Smooth muscle cell (in vitro differentiated cells): ENCODE measurements at regions not wholly inside any gene's neighbourhood (a gene's known extent, or its start where the extent isn't known, plus 50 kb on each side); places are given as distances from the start of the nearest gene placed in this dataset.

Source experiments
- DNase-seq: peaks from one replicate; lab custom pipeline; 2025; ENCODE audit not compliant: unreplicated experiment; lab: John Stamatoyannopoulos, UW
- H2AFZ ChIP-seq: fragments of 200-600 bp; sonication (generic); 2 replicates; pipeline ENCODE4 v1.6.0; 2016; ENCODE audit warnings: antibody characterized with exemption, low read depth, mild to moderate bottlenecking
- H3F3A ChIP-seq: fragments of 200-600 bp; sonication (generic); 2 replicates; pipeline ENCODE4 v1.6.0; 2017; ENCODE audit warnings: antibody characterized with exemption, low read depth
- H3K27ac ChIP-seq: fragments of 200-600 bp; sonication (generic); 2 replicates; pipeline ENCODE4 v1.5.1; 2016; ENCODE audit warnings: low read depth, mild to moderate bottlenecking
- H3K27me3 ChIP-seq: fragments of 200-600 bp; sonication (generic); 2 replicates; pipeline ENCODE4 v1.6.1; 2016; ENCODE audit warnings: low read depth, mild to moderate bottlenecking
- H3K36me3 ChIP-seq: fragments of 200-600 bp; sonication (generic); 2 replicates; pipeline ENCODE4 v1.5.1; 2016; ENCODE audit warnings: low read depth
- H3K4me1 ChIP-seq: fragments of 200-600 bp; sonication (generic); 2 replicates; pipeline ENCODE4 v1.5.1; 2016; ENCODE audit warnings: low read depth
- H3K4me2 ChIP-seq: fragments of 200-600 bp; sonication (generic); 2 replicates; pipeline ENCODE4 v1.6.0; 2016; ENCODE audit warnings: mild to moderate bottlenecking
- H3K4me3 ChIP-seq: fragments of 200-600 bp; sonication (generic); 2 replicates; pipeline ENCODE4 v1.5.1; 2016; ENCODE audit warnings: mild to moderate bottlenecking
- H3K79me2 ChIP-seq: fragments of 200-600 bp; sonication (generic); 2 replicates; pipeline ENCODE4 v1.6.0; 2016; ENCODE audit warnings: low read depth, mild to moderate bottlenecking
- H3K9ac ChIP-seq: fragments of 200-600 bp; sonication (generic); 2 replicates; pipeline ENCODE4 v1.6.0; 2016; ENCODE audit warnings: low read depth
- H3K9me3 ChIP-seq: fragments of 200-600 bp; sonication (generic); replicated peaks from 2 replicates; pipeline ENCODE4 v1.5.1; 2016; ENCODE audit warnings: low read depth
- H4K20me1 ChIP-seq: fragments of 200-600 bp; sonication (generic); 2 replicates; pipeline ENCODE4 v1.6.0; 2016; ENCODE audit warnings: low read depth
- CTCF ChIP-seq: fragments of 200-600 bp; sonication (generic); IDR thresholded peaks from 2 replicates; pipeline ENCODE4 v1.5.1; 2017; ENCODE audit warnings: borderline replicate concordance, mild to moderate bottlenecking, antibody characterized with exemption; ENCODE audit not compliant: insufficient read depth, poor library complexity, severe bottlenecking
- WGBS: methylation state at CpG from one replicate; pipeline ENCODE4 v1.1.7; 2016; ENCODE audit warnings: low lambda C conversion rate; 5-methylcytosine and 5-hydroxymethylcytosine counted together

- no peak overlapping the region for H3K4me3 ChIP-seq
- H3K4me2 ChIP-seq, result no peak overlapping the region
- H3K4me1 ChIP-seq, result no peaks in the 10 kb centered on the region
- H3K79me2 ChIP-seq, result no peaks in the 10 kb centered on the region
- 93% methylated on average over 11 of the region's 11 CpGs for WGBS
- H3K27ac ChIP-seq, result no peak overlapping the region
- H3K36me3 ChIP-seq, result no peaks in the 10 kb centered on the region
- no peak for DNase-seq
- no peaks in the 10 kb centered on the region for H3F3A ChIP-seq
- no peaks in the 10 kb centered on the region for H3K9me3 ChIP-seq
- TF ChIP-seq CTCF, result no peak
- H2AFZ ChIP-seq, result no peak overlapping the region
- H4K20me1 ChIP-seq, result no peaks in the 10 kb centered on the region
- peaks cover 25% of the 10 kb centered on the region for H3K27me3 ChIP-seq
- no peak overlapping the region for H3K9ac ChIP-seq
These were observed 125.3 kb downstream of the RAB11FIP2 start for GRCh38 chr10:117921421-117921820.

DNA sequence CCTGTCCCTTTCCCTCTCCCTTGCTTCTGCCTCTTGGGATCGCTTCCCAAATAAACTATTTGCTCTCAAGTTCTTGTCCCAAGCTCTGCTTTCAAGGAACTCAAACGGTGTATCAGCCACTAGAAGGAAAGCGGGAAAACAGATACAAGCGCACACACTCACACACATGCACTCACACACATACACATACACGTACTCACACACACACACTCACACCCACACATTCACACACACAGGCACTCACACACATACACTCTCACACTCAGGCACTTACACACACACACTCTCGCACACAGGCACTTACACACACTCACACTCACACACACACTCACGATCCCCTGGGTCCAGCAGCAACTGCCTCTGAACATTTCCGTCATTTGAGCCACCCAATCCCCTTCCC is 121.9 kb downstream of the RAB11FIP2 start:
- no peak for DNase-seq
- no peaks in the 10 kb centered on the region for H3K4me1 ChIP-seq
- WGBS, result 92% methylated on average over 7 of the region's 8 CpGs
- H4K20me1 ChIP-seq, result no peaks in the 10 kb centered on the region
- H3K4me3 ChIP-seq, result no peak overlapping the region
- H3K27me3 ChIP-seq, result peaks cover 30% of the 10 kb centered on the region
- no peak for TF ChIP-seq CTCF
- H3K9me3 ChIP-seq, result no peaks in the 10 kb centered on the region
- no peak overlapping the region for H3K9ac ChIP-seq
- H3K4me2 ChIP-seq, result no peak overlapping the region
- H3K79me2 ChIP-seq, result no peaks in the 10 kb centered on the region
- no peaks in the 10 kb centered on the region for H3F3A ChIP-seq
- H2AFZ ChIP-seq, result no peak overlapping the region
- no peaks in the 10 kb centered on the region for H3K36me3 ChIP-seq
- no peak overlapping the region for H3K27ac ChIP-seq

GRCh38 chr10:117925369-117925768 is 121.4 kb downstream of the RAB11FIP2 start:
- no peak overlapping the region for H2AFZ ChIP-seq
- no peaks in the 10 kb centered on the region for H3K9me3 ChIP-seq
- no peak overlapping the region for H3K4me3 ChIP-seq
- no peak for TF ChIP-seq CTCF
- H3K4me2 ChIP-seq, result no peak overlapping the region
- no peaks in the 10 kb centered on the region for H3K79me2 ChIP-seq
- DNase-seq, result no peak
- 93% methylated on average over 6 of the region's 6 CpGs for WGBS
- no peak overlapping the region for H3K27ac ChIP-seq
- H4K20me1 ChIP-seq, result no peaks in the 10 kb centered on the region
- H3F3A ChIP-seq, result no peaks in the 10 kb centered on the region
- H3K4me1 ChIP-seq, result no peaks in the 10 kb centered on the region
- no peak overlapping the region for H3K9ac ChIP-seq
- peaks cover 30% of the 10 kb centered on the region for H3K27me3 ChIP-seq
- no peaks in the 10 kb centered on the region for H3K36me3 ChIP-seq

- H3K36me3 ChIP-seq, result no peaks in the 10 kb centered on the region
- H3F3A ChIP-seq, result no peaks in the 10 kb centered on the region
- H3K9me3 ChIP-seq, result no peaks in the 10 kb centered on the region
- H3K27me3 ChIP-seq, result peaks cover 24% of the 10 kb centered on the region
- no peaks in the 10 kb centered on the region for H3K79me2 ChIP-seq
- H3K4me2 ChIP-seq, result no peak overlapping the region
- no peak overlapping the region for H2AFZ ChIP-seq
- H3K9ac ChIP-seq, result no peak overlapping the region
- TF ChIP-seq CTCF, result no peak
- H3K27ac ChIP-seq, result no peak overlapping the region
- WGBS, result 75% methylated on average over 2 of the region's 2 CpGs
- H3K4me1 ChIP-seq, result no peaks in the 10 kb centered on the region
- no peak overlapping the region for H3K4me3 ChIP-seq
- DNase-seq, result no peak
- H4K20me1 ChIP-seq, result no peaks in the 10 kb centered on the region
These were observed 120.2 kb downstream of the RAB11FIP2 start for GRCh38 chr10:117926491-117926890.
